ENCODE measurements at regions not wholly inside any gene's neighbourhood (a gene's known extent, or its start where the extent isn't known, plus 50 kb on each side); places are given as distances from the start of the nearest gene placed in this dataset.

GRCh38 chr21:31399591-31399990 lies 55.5 kb upstream of the TIAM1 start:
- H3K4me3 ChIP-seq (ENCODE audit: low read depth, low read length) = no peak overlapping the region
- DNase-seq (ENCODE audit: low read depth) = no peak
- no peak for TF ChIP-seq CTCF (conservative IDR thresholded peaks at IDR 0.05; ENCODE audit: low read depth, low read length)

GRCh38 chr21:31398574-31398973 lies 54.5 kb upstream of the TIAM1 start:
- TF ChIP-seq CTCF (conservative IDR thresholded peaks at IDR 0.05; ENCODE audit: low read depth, low read length) = no peak
- no peak for DNase-seq (ENCODE audit: low read depth)
- no peak overlapping the region for H3K4me3 ChIP-seq (ENCODE audit: low read depth, low read length)

- DNase-seq (ENCODE audit: low read depth) = no peak
- no peak for TF ChIP-seq CTCF (conservative IDR thresholded peaks at IDR 0.05; ENCODE audit: low read depth, low read length)
- H3K4me3 ChIP-seq (ENCODE audit: low read depth, low read length) = no peak overlapping the region
Measured at GRCh38 chr21:31397939-31398338, 53.9 kb upstream of the TIAM1 start.

- no peak overlapping the region for H3K4me3 ChIP-seq (ENCODE audit: low read depth, low read length)
- no peak for DNase-seq (ENCODE audit: low read depth)
- TF ChIP-seq CTCF (conservative IDR thresholded peaks at IDR 0.05; ENCODE audit: low read depth, low read length) = no peak
Measured at GRCh38 chr21:31397515-31397926, 53.5 kb upstream of the TIAM1 start.

- no peak for TF ChIP-seq CTCF (conservative IDR thresholded peaks at IDR 0.05; ENCODE audit: low read depth, low read length)
- H3K4me3 ChIP-seq (ENCODE audit: low read depth, low read length) = no peak overlapping the region
- no peak for DNase-seq (ENCODE audit: low read depth)
Measured at GRCh38 chr21:31397030-31397429, 53.0 kb upstream of the TIAM1 start.

- no peak overlapping the region for H3K4me3 ChIP-seq (ENCODE audit: low read depth, low read length)
- no peak for DNase-seq (ENCODE audit: low read depth)
- TF ChIP-seq CTCF (conservative IDR thresholded peaks at IDR 0.05; ENCODE audit: low read depth, low read length) = no peak
Measured at GRCh38 chr21:31396399-31396798, 52.3 kb upstream of the TIAM1 start.

- no peak for TF ChIP-seq CTCF (conservative IDR thresholded peaks at IDR 0.05; ENCODE audit: low read depth, low read length)
- DNase-seq (ENCODE audit: low read depth) = no peak
- no peak overlapping the region for H3K4me3 ChIP-seq (ENCODE audit: low read depth, low read length)
Measured at GRCh38 chr21:31395791-31396190, 51.7 kb upstream of the TIAM1 start.

All from epithelial cell of proximal tubule (primary cell).